ENCODE measurements at regions not wholly inside any gene's neighbourhood (a gene's known extent, or its start where the extent isn't known, plus 50 kb on each side); places are given as distances from the start of the nearest gene placed in this dataset.

GRCh38 chr18:41624460-41624859, 330.6 kb upstream of the PIK3C3 start:
- TF ChIP-seq, protein P1, sequence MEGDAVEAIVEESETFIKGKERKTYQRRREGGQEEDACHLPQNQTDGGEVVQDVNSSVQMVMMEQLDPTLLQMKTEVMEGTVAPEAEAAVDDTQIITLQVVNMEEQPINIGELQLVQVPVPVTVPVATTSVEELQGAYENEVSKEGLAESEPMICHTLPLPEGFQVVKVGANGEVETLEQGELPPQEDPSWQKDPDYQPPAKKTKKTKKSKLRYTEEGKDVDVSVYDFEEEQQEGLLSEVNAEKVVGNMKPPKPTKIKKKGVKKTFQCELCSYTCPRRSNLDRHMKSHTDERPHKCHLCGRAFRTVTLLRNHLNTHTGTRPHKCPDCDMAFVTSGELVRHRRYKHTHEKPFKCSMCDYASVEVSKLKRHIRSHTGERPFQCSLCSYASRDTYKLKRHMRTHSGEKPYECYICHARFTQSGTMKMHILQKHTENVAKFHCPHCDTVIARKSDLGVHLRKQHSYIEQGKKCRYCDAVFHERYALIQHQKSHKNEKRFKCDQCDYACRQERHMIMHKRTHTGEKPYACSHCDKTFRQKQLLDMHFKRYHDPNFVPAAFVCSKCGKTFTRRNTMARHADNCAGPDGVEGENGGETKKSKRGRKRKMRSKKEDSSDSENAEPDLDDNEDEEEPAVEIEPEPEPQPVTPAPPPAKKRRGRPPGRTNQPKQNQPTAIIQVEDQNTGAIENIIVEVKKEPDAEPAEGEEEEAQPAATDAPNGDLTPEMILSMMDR (IDR thresholded peaks at IDR 0.05): no peak
- TF ChIP-seq EZH2 (IDR thresholded peaks at IDR 0.05) (no peak), EZH2phosphoT487 (IDR thresholded peaks at IDR 0.05) (no peak)
